OCI-LY1 (cell line): ENCODE measurements at regions not wholly inside any gene's neighbourhood (a gene's known extent, or its start where the extent isn't known, plus 50 kb on each side); places are given as distances from the start of the nearest gene placed in this dataset.

Experiments
- H2AFZ ChIP-seq: fragments of 200-600 bp; sonication (generic), shearing (Covaris generic); 2 replicates; pipeline ENCODE4 v1.6.0; 2014; ENCODE audit warnings: antibody characterized with exemption, mild to moderate bottlenecking, low read length
- H3F3A ChIP-seq: fragments of 200-600 bp; sonication (generic), shearing (Covaris generic); 2 replicates; pipeline ENCODE4 v1.6.0; 2014; ENCODE audit warnings: mild to moderate bottlenecking, antibody characterized with exemption, low read length, moderate library complexity; ENCODE audit not compliant: insufficient read depth
- H3K27ac ChIP-seq: fragments of 200-600 bp; sonication (generic); 2 replicates; pipeline ENCODE4 v1.5.1; 2014; ENCODE audit warnings: low read length, mixed run types, mild to moderate bottlenecking, low read depth; ENCODE audit not compliant: poor library complexity, severe bottlenecking
- H3K27me3 ChIP-seq: fragments of 200-600 bp; sonication (generic); 2 replicates; pipeline ENCODE4 v1.6.0; 2014; ENCODE audit warnings: antibody characterized with exemption, mild to moderate bottlenecking, low read length, moderate library complexity; ENCODE audit not compliant: insufficient read depth
- H3K36me3 ChIP-seq: fragments of 200-600 bp; sonication (generic); 2 replicates; pipeline ENCODE4 v1.6.1; 2014; ENCODE audit warnings: mild to moderate bottlenecking, antibody characterized with exemption, low read length, moderate library complexity, mixed read lengths; ENCODE audit not compliant: insufficient read depth
- H3K4me1 ChIP-seq: fragments of 200-600 bp; sonication (generic); 2 replicates; pipeline ENCODE4 v1.5.1; 2014; ENCODE audit warnings: mild to moderate bottlenecking, low read length, moderate library complexity; ENCODE audit not compliant: insufficient read depth, severe bottlenecking
- H3K4me2 ChIP-seq: fragments of 200-600 bp; sonication (generic), shearing (Covaris generic); 2 replicates; pipeline ENCODE4 v1.6.1; 2014; ENCODE audit warnings: low read length
- H3K4me3 ChIP-seq: fragments of 200-600 bp; sonication (generic); 2 replicates; pipeline ENCODE4 v1.5.1; 2014; ENCODE audit warnings: low read length, low read depth, mild to moderate bottlenecking, mixed read lengths; ENCODE audit not compliant: poor library complexity, severe bottlenecking
- H3K79me2 ChIP-seq: fragments of 200-600 bp; shearing (Covaris generic); 2 replicates; pipeline ENCODE4 v1.6.1; 2016; ENCODE audit warnings: mixed run types, low read length, mixed read lengths; ENCODE audit not compliant: insufficient read depth
- H3K9ac ChIP-seq: fragments of 200-600 bp; sonication (generic), shearing (Covaris generic); 2 replicates; pipeline ENCODE4 v1.6.1; 2014; ENCODE audit warnings: mild to moderate bottlenecking, low read length, mixed read lengths
- H3K9me2 ChIP-seq: fragments of 200-600 bp; sonication (generic), shearing (Covaris generic); 2 replicates; pipeline ENCODE4 v1.6.1; 2014; ENCODE audit warnings: low read depth, mild to moderate bottlenecking, low read length, mixed read lengths
- H3K9me3 ChIP-seq: fragments of 200-600 bp; shearing (Covaris generic); 2 replicates; pipeline ENCODE4 v1.6.1; 2014; ENCODE audit warnings: low read length, mixed read lengths
- H4K20me1 ChIP-seq: fragments of 200-600 bp; sonication (generic), shearing (Covaris generic); 2 replicates; pipeline ENCODE4 v1.6.0; 2016; ENCODE audit warnings: mild to moderate bottlenecking, low read length; ENCODE audit not compliant: insufficient read depth
- EZH2 ChIP-seq: fragments of 200-600 bp; sonication (generic), shearing (Covaris generic); IDR thresholded peaks from 2 replicates; pipeline ENCODE4 v1.8.0; 2017; ENCODE audit warnings: borderline replicate concordance, mixed run types, mild to moderate bottlenecking, antibody characterized with exemption, low read length, moderate library complexity, mixed read lengths
- TF ChIP-seq, protein P1 (sequence below): fragments of 200-600 bp; sonication (generic), shearing (Covaris generic); IDR thresholded peaks from 2 replicates; pipeline ENCODE4 v1.5.1; 2017; ENCODE audit warnings: mild to moderate bottlenecking, antibody characterized with exemption, low read length, moderate library complexity, mixed read lengths

- Histone ChIP-seq H3K36me3 (no peaks in the 10 kb centered on the region), H3K4me2 (no peak overlapping the region), H2AFZ (no peak overlapping the region)
These were observed 177.6 kb upstream of the MVB12B start for GRCh38 chr9:126148994-126149393.

DNA sequence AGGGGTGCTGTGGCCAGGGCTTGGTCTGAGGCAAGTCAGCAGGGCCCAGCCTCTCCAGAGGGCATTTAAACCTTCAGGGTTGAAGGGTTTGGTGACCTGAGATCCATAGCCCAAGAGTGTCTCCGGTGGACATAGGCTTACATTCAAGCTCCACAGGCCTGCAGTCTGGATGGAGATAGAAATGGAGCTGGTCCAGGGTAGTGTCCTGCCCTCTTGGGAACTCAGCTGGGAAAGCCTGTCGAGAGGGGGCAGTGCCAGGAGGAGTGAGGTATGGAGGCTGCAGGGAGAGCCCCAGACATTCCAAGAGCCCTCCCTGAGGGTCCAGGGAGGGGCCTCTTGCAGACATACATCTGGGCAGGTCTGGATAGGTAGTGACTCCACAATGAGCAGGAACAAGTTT is 177.0 kb upstream of the MVB12B start:
- Histone ChIP-seq H3K9me3 (no peaks in the 10 kb centered on the region), H2AFZ (no peak overlapping the region), H3K4me2 (no peak overlapping the region), H3K79me2 (no peaks in the 10 kb centered on the region), H4K20me1 (no peaks in the 10 kb centered on the region), H3K9ac (no peak overlapping the region), H3K4me3 (no peak overlapping the region), H3F3A (no peaks in the 10 kb centered on the region), H3K27me3 (no peaks in the 10 kb centered on the region; the same call in 1 of the 2 replicates), H3K4me1 (no peaks in the 10 kb centered on the region), H3K9me2 (no peaks in the 10 kb centered on the region), H3K36me3 (no peaks in the 10 kb centered on the region), H3K27ac (no peak overlapping the region)
- TF ChIP-seq, protein P1, sequence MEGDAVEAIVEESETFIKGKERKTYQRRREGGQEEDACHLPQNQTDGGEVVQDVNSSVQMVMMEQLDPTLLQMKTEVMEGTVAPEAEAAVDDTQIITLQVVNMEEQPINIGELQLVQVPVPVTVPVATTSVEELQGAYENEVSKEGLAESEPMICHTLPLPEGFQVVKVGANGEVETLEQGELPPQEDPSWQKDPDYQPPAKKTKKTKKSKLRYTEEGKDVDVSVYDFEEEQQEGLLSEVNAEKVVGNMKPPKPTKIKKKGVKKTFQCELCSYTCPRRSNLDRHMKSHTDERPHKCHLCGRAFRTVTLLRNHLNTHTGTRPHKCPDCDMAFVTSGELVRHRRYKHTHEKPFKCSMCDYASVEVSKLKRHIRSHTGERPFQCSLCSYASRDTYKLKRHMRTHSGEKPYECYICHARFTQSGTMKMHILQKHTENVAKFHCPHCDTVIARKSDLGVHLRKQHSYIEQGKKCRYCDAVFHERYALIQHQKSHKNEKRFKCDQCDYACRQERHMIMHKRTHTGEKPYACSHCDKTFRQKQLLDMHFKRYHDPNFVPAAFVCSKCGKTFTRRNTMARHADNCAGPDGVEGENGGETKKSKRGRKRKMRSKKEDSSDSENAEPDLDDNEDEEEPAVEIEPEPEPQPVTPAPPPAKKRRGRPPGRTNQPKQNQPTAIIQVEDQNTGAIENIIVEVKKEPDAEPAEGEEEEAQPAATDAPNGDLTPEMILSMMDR, result no peak
- TF ChIP-seq EZH2, result no peak

More at GRCh38 chr9:126148994-126149393, 177.6 kb upstream of the MVB12B start:
- Histone ChIP-seq H3K9me3 (no peaks in the 10 kb centered on the region), H3K79me2 (no peaks in the 10 kb centered on the region), H3F3A (no peaks in the 10 kb centered on the region), H3K4me1 (no peaks in the 10 kb centered on the region), H3K9me2 (no peaks in the 10 kb centered on the region), H3K27ac (no peak overlapping the region), H3K9ac (no peak overlapping the region), H4K20me1 (no peaks in the 10 kb centered on the region), H3K4me3 (no peak overlapping the region), H3K27me3 (no peaks in the 10 kb centered on the region; the same call in 1 of the 2 replicates)
- TF ChIP-seq, protein P1, result no peak
- TF ChIP-seq EZH2, result no peak

- H3K27ac ChIP-seq, result no peak overlapping the region
These were observed 176.1 kb upstream of the MVB12B start for GRCh38 chr9:126150411-126151030.

More at GRCh38 chr9:126150411-126151030, 176.1 kb upstream of the MVB12B start:
- H4K20me1 ChIP-seq, result no peaks in the 10 kb centered on the region
- no peaks in the 10 kb centered on the region for H3K36me3 ChIP-seq
- no peaks in the 10 kb centered on the region for H3F3A ChIP-seq
- H3K79me2 ChIP-seq, result no peaks in the 10 kb centered on the region
- no peak overlapping the region for H3K4me2 ChIP-seq
- no peaks in the 10 kb centered on the region for H3K9me3 ChIP-seq
- H3K4me1 ChIP-seq, result no peaks in the 10 kb centered on the region
- no peaks in the 10 kb centered on the region; the same call in 1 of the 2 replicates for H3K27me3 ChIP-seq
- no peak overlapping the region for H2AFZ ChIP-seq
- TF ChIP-seq, protein P1, result no peak
- no peak for TF ChIP-seq EZH2
- H3K9ac ChIP-seq, result no peak overlapping the region
- H3K4me3 ChIP-seq, result no peak overlapping the region
- H3K9me2 ChIP-seq, result no peaks in the 10 kb centered on the region
